Endodermal cell (in vitro differentiated cells): ENCODE measurements at regions not wholly inside any gene's neighbourhood (a gene's known extent, or its start where the extent isn't known, plus 50 kb on each side); places are given as distances from the start of the nearest gene placed in this dataset.

Source experiments
- DNase-seq: peaks from one replicate; pipeline ENCODE4 v3.0.0-alpha.2; 2017
- H3K27ac ChIP-seq: 2 replicates; pipeline ENCODE4 v1.5.1; 2013; ENCODE audit warnings: mild to moderate bottlenecking, low read depth, low read length, moderate library complexity
- H3K27me3 ChIP-seq: 2 replicates; pipeline ENCODE4 v1.6.1; 2013; ENCODE audit warnings: mild to moderate bottlenecking, low read length, moderate library complexity; ENCODE audit not compliant: insufficient read depth, control insufficient read depth, poor library complexity, severe bottlenecking
- H3K36me3 ChIP-seq: 2 replicates; pipeline ENCODE4 v1.7.0; 2013; ENCODE audit warnings: mild to moderate bottlenecking, low read length, moderate library complexity; ENCODE audit not compliant: control insufficient read depth, insufficient read depth
- H3K4me1 ChIP-seq: one replicate; pipeline ENCODE4 v1.7.0; 2013; ENCODE audit warnings: low read length; ENCODE audit not compliant: control insufficient read depth, insufficient read depth
- H3K4me3 ChIP-seq: 2 replicates; pipeline ENCODE4 v1.5.1; 2013; ENCODE audit warnings: mild to moderate bottlenecking, low read length, moderate library complexity
- H3K9ac ChIP-seq: 2 replicates; pipeline ENCODE4 v1.6.1; 2013; ENCODE audit warnings: mild to moderate bottlenecking, low read length, moderate library complexity; ENCODE audit not compliant: poor library complexity, severe bottlenecking; ENCODE audit errors: extremely low read depth
- H3K9me3 ChIP-seq: 2 replicates; pipeline ENCODE4 v1.6.1; 2013; ENCODE audit warnings: mild to moderate bottlenecking, low read length, moderate library complexity; ENCODE audit not compliant: control insufficient read depth
- H3K27ac Mint-ChIP-seq: 2 replicates; pipeline ENCODE4 v1.8.0; 2020; ENCODE audit warnings: mixed read lengths
- H3K27me3 Mint-ChIP-seq: 2 replicates; pipeline ENCODE4 v1.8.0; 2021; ENCODE audit warnings: mild to moderate bottlenecking, mixed read lengths; ENCODE audit not compliant: insufficient read depth
- H3K36me3 Mint-ChIP-seq: 2 replicates; pipeline ENCODE4 v1.8.0; 2020; ENCODE audit warnings: low read depth, mixed read lengths
- H3K4me1 Mint-ChIP-seq: 2 replicates; pipeline ENCODE4 v1.8.0; 2020; ENCODE audit warnings: mixed read lengths
- H3K4me3 Mint-ChIP-seq: 2 replicates; pipeline ENCODE4 v1.8.0; 2020; ENCODE audit warnings: mild to moderate bottlenecking, moderate library complexity, mixed read lengths
- H3K9me3 Mint-ChIP-seq: 2 replicates; pipeline ENCODE4 v1.8.0; 2020; ENCODE audit warnings: mild to moderate bottlenecking, mixed read lengths
- WGBS, 2 experiments: methylation state at CpG; one replicate each; pipeline versions ENCODE4 v1.1.5 to v1.1.7; 2013; ENCODE audit warnings: missing lambda C conversion rate in 2 of 2, mixed read lengths in 1 of 2; ENCODE audit not compliant: insufficient coverage in 1 of 2, insufficient read length in 1 of 2; 5-methylcytosine and 5-hydroxymethylcytosine counted together
- TF ChIP-seq, protein P1 (sequence below): fragments of 200-600 bp; sonication (generic); conservative IDR thresholded peaks from 2 replicates; pipeline ENCODE4 v1.5.0; 2021; ENCODE audit warnings: antibody characterized with exemption, mild to moderate bottlenecking

DNA sequence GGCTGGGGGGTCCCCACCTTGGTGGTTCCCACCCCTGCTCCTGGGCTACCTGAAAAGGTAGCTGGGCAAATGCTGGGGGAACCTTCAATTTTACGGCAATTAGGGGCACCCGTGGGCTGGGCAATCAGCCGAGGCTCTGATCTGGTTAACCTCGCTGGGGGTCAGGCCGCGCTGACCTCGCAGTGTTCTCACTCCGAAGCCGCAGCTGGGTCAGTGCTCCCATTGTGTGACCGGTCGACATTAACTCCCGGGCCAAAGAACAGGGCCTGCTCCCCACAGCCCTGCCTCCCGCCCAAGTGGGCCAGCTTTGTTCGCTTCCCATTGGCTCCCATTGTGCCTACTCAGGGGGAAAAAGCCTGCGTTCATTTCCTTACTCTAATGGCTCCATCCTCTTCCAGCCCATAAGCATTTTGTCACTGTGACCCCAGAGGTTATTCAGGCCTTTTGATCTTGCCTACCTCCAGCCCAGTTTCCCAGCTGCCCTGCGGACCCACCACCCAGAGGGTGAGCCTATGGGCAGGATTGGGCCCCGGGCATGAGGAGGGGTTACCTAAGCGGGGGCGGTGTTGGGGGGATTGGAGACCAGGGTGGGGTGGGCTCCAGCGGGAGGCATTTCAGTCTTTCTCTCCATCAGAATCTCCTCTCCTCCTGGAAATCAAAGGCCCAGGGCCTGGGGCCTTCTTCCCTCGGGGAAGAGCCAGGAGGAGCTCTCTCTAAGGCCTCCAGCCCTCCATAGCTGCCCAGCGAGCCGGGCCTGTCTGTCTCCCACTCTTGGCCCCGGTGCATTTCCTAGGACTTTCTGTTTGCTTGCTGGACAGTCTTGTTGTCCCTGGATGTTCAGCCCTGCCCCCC is 90.1 kb downstream of the MYCN start:
- H3K27ac Mint-ChIP-seq, result no peak overlapping the region
- 76 to 92% methylated on average over 9 to 24 of the region's 24 CpGs for WGBS, 2 experiments

DNA sequence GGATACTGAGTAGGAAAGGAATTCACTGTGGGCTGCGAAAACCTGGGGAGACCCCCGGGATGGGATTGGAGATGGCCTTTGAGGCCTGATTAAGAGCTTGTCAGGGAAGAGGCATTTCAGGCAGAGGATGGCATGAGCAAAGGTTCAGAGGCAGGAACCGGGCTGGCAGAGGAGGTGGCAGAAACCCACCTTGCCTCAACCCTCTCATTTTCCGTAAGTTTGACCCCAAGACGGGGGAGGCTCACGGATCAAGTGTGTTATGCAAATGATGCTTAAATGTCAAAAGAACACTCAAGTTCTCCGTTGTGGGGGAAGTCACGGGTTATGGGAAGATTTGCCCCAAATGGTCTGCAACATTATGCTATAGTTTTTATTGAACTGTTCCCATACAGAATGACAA is 88.3 kb downstream of the MYCN start:
- 88 to 96% methylated on average over 8 of the region's 8 CpGs for whole genome bisulfite sequencing, 2 experiments
- H3K27me3 ChIP-seq, result no peaks in the 10 kb centered on the region
- H3K9ac ChIP-seq, result no peak overlapping the region
- Mint-ChIP-seq H3K4me3 (no peak overlapping the region), H3K27me3 (no peaks in the 10 kb centered on the region), H3K36me3 (no peaks in the 10 kb centered on the region), H3K27ac (no peak overlapping the region), H3K4me1 (peaks cover 26% of the 10 kb centered on the region), H3K9me3 (no peaks in the 10 kb centered on the region)
- H3K27ac ChIP-seq, result no peak overlapping the region
- TF ChIP-seq, protein P1, sequence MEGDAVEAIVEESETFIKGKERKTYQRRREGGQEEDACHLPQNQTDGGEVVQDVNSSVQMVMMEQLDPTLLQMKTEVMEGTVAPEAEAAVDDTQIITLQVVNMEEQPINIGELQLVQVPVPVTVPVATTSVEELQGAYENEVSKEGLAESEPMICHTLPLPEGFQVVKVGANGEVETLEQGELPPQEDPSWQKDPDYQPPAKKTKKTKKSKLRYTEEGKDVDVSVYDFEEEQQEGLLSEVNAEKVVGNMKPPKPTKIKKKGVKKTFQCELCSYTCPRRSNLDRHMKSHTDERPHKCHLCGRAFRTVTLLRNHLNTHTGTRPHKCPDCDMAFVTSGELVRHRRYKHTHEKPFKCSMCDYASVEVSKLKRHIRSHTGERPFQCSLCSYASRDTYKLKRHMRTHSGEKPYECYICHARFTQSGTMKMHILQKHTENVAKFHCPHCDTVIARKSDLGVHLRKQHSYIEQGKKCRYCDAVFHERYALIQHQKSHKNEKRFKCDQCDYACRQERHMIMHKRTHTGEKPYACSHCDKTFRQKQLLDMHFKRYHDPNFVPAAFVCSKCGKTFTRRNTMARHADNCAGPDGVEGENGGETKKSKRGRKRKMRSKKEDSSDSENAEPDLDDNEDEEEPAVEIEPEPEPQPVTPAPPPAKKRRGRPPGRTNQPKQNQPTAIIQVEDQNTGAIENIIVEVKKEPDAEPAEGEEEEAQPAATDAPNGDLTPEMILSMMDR, result no peak
- no peaks in the 10 kb centered on the region for H3K9me3 ChIP-seq
- no peak overlapping the region for H3K4me3 ChIP-seq
- no peak for DNase-seq
- H3K4me1 ChIP-seq, result peaks cover 3% of the 10 kb centered on the region
- no peaks in the 10 kb centered on the region for H3K36me3 ChIP-seq

More for the DNA sequence above, 90.1 kb downstream of the MYCN start:
- Mint-ChIP-seq H3K4me3 (no peak overlapping the region), H3K9me3 (no peaks in the 10 kb centered on the region), H3K36me3 (no peaks in the 10 kb centered on the region), H3K27me3 (no peaks in the 10 kb centered on the region), H3K4me1 (peaks cover 30% of the 10 kb centered on the region)
- Histone ChIP-seq H3K27me3 (no peaks in the 10 kb centered on the region), H3K9me3 (no peaks in the 10 kb centered on the region), H3K4me3 (no peak overlapping the region), H3K27ac (peak overlapping the region; percentile 73), H3K9ac (no peak overlapping the region), H3K4me1 (peaks cover 3% of the 10 kb centered on the region), H3K36me3 (no peaks in the 10 kb centered on the region)
- DNase-seq, result peak; percentile 44
- TF ChIP-seq, protein P1, result no peak

DNA sequence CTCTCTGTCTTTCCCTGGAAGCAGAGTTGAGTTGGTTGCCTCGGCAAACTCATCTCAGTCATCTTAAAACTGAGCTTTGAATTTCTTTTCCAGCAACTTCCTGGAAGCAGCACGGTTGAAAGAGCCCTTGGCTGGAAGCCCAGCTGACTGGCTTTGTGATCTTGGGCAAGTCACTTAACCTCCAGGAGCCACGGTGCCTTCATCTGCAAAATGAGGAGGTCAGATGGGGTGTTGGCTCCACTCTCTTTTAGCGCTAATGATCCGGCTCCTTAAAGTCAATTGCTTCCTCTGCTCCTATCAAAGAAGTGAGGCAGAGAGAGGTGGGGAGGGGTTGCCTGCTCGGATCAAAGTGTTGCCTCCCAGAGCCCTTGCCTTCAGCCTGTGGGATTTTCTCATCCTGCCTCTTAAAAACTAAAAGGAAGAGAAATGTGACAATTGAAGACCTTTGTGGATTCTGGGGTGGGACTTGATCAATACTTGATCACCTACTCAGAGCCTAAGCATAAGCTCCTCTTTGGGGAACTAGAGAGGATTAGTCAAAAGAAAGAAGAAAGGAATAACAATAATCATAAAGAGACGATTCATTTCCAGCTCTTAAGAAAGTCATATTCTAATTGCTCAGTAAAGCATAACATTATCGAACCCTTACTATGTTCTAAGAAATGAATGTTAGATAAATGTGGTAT is 86.6 kb downstream of the MYCN start:
- no peak overlapping the region for H3K27ac ChIP-seq
- Mint-ChIP-seq H3K4me1 (peaks cover 39% of the 10 kb centered on the region), H3K4me3 (no peak overlapping the region), H3K27me3 (no peaks in the 10 kb centered on the region), H3K27ac (no peak overlapping the region), H3K36me3 (no peaks in the 10 kb centered on the region), H3K9me3 (no peaks in the 10 kb centered on the region)
- no peak overlapping the region for H3K9ac ChIP-seq
- H3K27me3 ChIP-seq, result no peaks in the 10 kb centered on the region
- peaks cover 3% of the 10 kb centered on the region for H3K4me1 ChIP-seq
- H3K9me3 ChIP-seq, result no peaks in the 10 kb centered on the region
- no peak for DNase-seq
- TF ChIP-seq, protein P1, result no peak
- no peak overlapping the region for H3K4me3 ChIP-seq
- WGBS, 2 experiments, result 67 to 68% methylated on average over 4 to 6 of the region's 8 CpGs
- H3K36me3 ChIP-seq, result no peaks in the 10 kb centered on the region
